ENCODE measurements at regions not wholly inside any gene's neighbourhood (a gene's known extent, or its start where the extent isn't known, plus 50 kb on each side); places are given as distances from the start of the nearest gene placed in this dataset.
A peak's percentile ranks its signal among the peaks of the same experiment; 100 is the strongest.

GRCh38 chr6:18893540-18894269 is 506.6 kb downstream of the RNF144B start:
- H3K4me3 ChIP-seq (ENCODE audit: low read length) = no peak overlapping the region
- 60% methylated on average over 1 of the region's 7 CpGs for WGBS (ENCODE audit: insufficient coverage)
- H3K27me3 ChIP-seq (ENCODE audit: control insufficient read depth, insufficient read depth, low read length) = no peaks in the 10 kb centered on the region
- no peaks in the 10 kb centered on the region for H3K9me3 ChIP-seq (replicated peaks; ENCODE audit: control insufficient read depth, low read depth, low read length)
- H3K27ac ChIP-seq (ENCODE audit: low read length) = no peak overlapping the region
- no peaks in the 10 kb centered on the region for H3K36me3 ChIP-seq (ENCODE audit: control insufficient read depth, insufficient read depth, low read length)
- no peaks in the 10 kb centered on the region for H3K4me1 ChIP-seq (ENCODE audit: control insufficient read depth, insufficient read depth, low read length)
- no peak for DNase-seq

DNA sequence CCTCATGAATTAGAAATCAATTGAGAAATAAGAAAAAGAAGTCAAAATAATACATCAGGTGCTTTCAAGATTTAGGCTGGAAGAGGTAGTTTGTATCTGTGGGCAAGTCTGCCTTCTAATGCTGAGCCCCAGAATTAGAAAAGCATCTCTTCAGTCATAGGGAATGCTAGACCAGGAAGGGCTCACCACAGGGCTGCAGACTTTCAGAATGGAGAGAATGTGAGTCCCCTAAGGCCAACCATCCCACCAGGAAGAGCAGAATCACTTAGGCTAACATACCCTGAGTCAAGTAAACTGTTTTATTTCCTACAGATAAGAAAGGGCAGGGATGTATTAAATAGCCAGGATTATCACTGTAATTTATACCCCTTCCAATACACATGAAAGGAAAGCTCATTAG is 510.2 kb downstream of the RNF144B start:
- no peaks in the 10 kb centered on the region for H3K36me3 ChIP-seq (ENCODE audit: control insufficient read depth, insufficient read depth, low read length)
- no peaks in the 10 kb centered on the region for H3K4me1 ChIP-seq (ENCODE audit: control insufficient read depth, insufficient read depth, low read length)
- no peak for DNase-seq
- no peak overlapping the region for H3K27ac ChIP-seq (ENCODE audit: low read length)
- no peaks in the 10 kb centered on the region for H3K9me3 ChIP-seq (replicated peaks; ENCODE audit: control insufficient read depth, low read depth, low read length)
- no peak overlapping the region for H3K4me3 ChIP-seq (ENCODE audit: low read length)
- H3K27me3 ChIP-seq (ENCODE audit: control insufficient read depth, insufficient read depth, low read length) = no peaks in the 10 kb centered on the region

DNA sequence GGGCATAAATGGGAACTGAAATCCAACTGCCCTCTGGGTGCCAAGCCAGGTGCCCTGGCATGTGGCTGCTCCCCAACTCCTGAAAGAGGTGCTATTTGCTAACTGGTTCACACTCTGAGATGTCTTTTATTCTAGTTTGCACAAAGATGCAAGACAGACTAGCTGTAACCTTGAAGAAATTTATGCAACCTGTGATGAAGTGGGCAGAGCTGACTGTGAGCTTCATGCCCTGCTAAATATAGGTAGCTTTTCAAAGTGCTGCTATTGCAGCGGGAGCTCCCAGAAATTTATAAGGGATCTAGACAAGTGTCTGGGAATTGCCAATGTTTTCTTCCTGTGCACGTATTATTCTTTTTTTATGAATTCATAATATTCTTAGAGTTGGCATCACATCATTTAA is 517.5 kb downstream of the RNF144B start:
- Histone ChIP-seq H3K9me3 (replicated peaks; ENCODE audit: control insufficient read depth, low read depth, low read length) (no peaks in the 10 kb centered on the region), H3K27ac (ENCODE audit: low read length) (no peak overlapping the region), H3K4me1 (ENCODE audit: control insufficient read depth, insufficient read depth, low read length) (no peaks in the 10 kb centered on the region), H3K36me3 (ENCODE audit: control insufficient read depth, insufficient read depth, low read length) (no peaks in the 10 kb centered on the region), H3K4me3 (ENCODE audit: low read length) (no peak overlapping the region), H3K27me3 (ENCODE audit: control insufficient read depth, insufficient read depth, low read length) (no peaks in the 10 kb centered on the region)
- WGBS (ENCODE audit: insufficient coverage) = no CpG with 5 or more reads among the region's 2 CpGs
- no peak for DNase-seq

DNA sequence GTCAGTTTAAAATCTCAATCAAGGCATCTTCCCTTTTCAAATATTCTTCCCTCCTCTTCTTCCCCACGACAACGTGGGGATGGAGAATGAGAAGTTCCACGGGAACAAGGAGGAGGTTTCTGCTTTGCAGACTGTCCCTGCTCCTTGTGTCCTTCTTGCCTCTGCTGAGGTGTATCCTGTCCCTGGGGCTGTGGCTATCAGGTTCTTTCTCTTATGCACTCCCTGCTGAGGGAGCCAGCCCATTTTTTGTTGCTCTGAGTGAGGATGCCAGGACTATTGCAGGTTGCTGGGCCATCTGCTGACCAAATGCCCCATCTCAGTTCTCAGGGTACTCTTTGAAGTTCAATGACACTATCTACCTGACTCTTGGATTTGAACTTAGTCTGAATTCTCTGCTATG is 533.6 kb downstream of the RNF144B start:
- no peaks in the 10 kb centered on the region for H3K27me3 ChIP-seq (ENCODE audit: control insufficient read depth, insufficient read depth, low read length)
- H3K36me3 ChIP-seq (ENCODE audit: control insufficient read depth, insufficient read depth, low read length) = no peaks in the 10 kb centered on the region

DNA sequence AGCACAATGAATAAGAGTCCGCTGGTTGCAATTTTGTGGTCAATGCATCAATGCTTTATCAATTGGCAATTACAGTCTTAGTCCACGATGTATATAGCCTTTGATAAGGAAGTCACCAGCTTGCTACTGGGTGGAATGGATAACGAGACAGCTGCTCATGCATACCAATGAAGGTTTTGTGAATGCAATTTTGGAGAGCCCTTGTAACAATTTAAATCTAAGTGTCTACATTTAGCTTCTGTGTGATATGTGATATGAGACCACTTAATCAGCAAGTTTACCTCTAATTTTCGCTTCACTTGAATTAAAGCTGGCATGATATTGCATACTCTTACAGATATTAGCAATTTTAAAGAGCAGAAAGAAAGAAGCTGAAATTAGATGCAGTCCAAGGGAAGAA is 543.9 kb downstream of the RNF144B start:
- no peaks in the 10 kb centered on the region for H3K27me3 ChIP-seq (ENCODE audit: control insufficient read depth, insufficient read depth, low read length)
- H3K36me3 ChIP-seq (ENCODE audit: control insufficient read depth, insufficient read depth, low read length) = no peaks in the 10 kb centered on the region
- 82% methylated on average over 3 of the region's 4 CpGs for WGBS (ENCODE audit: insufficient coverage)
- no peak for DNase-seq
- H3K27ac ChIP-seq (ENCODE audit: low read length) = no peak overlapping the region
- no peaks in the 10 kb centered on the region for H3K4me1 ChIP-seq (ENCODE audit: control insufficient read depth, insufficient read depth, low read length)
- H3K9me3 ChIP-seq (replicated peaks; ENCODE audit: control insufficient read depth, low read depth, low read length) = no peaks in the 10 kb centered on the region
- no peak overlapping the region for H3K4me3 ChIP-seq (ENCODE audit: low read length)

More for the DNA sequence above, 533.6 kb downstream of the RNF144B start:
- Histone ChIP-seq H3K9me3 (replicated peaks; ENCODE audit: control insufficient read depth, low read depth, low read length) (no peaks in the 10 kb centered on the region), H3K4me1 (ENCODE audit: control insufficient read depth, insufficient read depth, low read length) (no peaks in the 10 kb centered on the region), H3K27ac (ENCODE audit: low read length) (no peak overlapping the region), H3K4me3 (ENCODE audit: low read length) (no peak overlapping the region)
- WGBS (ENCODE audit: insufficient coverage) = no CpG with 5 or more reads among the region's 3 CpGs
- DNase-seq = no peak

DNA sequence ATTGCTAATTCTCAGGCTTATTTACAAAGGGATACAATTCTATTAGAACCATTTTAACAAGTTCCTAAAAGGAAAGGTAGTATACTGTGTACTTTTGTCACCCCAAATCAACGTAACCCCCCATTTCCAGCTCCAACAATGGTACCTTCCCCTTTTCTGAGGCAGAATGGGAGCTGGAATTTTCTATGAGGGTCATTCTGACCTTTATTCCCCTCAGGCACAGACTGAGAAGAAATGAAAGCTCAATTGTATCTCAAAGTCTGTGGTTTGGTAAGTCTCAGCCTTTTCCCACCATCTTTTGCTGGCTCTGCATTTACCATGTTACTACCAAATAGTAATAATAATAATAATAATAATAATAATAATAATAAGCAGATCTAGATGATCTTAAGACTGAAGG is 571.0 kb downstream of the RNF144B start:
- H3K27ac ChIP-seq (ENCODE audit: low read length) = no peak overlapping the region
- H3K27me3 ChIP-seq (ENCODE audit: control insufficient read depth, insufficient read depth, low read length) = no peaks in the 10 kb centered on the region
- H3K9me3 ChIP-seq (replicated peaks; ENCODE audit: control insufficient read depth, low read depth, low read length) = no peaks in the 10 kb centered on the region
- no peak overlapping the region for H3K4me3 ChIP-seq (ENCODE audit: low read length)
- no CpG with 5 or more reads among the region's 1 CpG for WGBS (ENCODE audit: insufficient coverage)
- DNase-seq = no peak
- no peaks in the 10 kb centered on the region for H3K36me3 ChIP-seq (ENCODE audit: control insufficient read depth, insufficient read depth, low read length)
- no peaks in the 10 kb centered on the region for H3K4me1 ChIP-seq (ENCODE audit: control insufficient read depth, insufficient read depth, low read length)

- H3K27ac ChIP-seq (ENCODE audit: low read length) = no peak overlapping the region
- no peaks in the 10 kb centered on the region for H3K4me1 ChIP-seq (ENCODE audit: control insufficient read depth, insufficient read depth, low read length)
- H3K9me3 ChIP-seq (replicated peaks; ENCODE audit: control insufficient read depth, low read depth, low read length) = no peaks in the 10 kb centered on the region
- WGBS (ENCODE audit: insufficient coverage) = 14% methylated on average over 1 of the region's 2 CpGs
- no peaks in the 10 kb centered on the region for H3K36me3 ChIP-seq (ENCODE audit: control insufficient read depth, insufficient read depth, low read length)
- H3K4me3 ChIP-seq (ENCODE audit: low read length) = no peak overlapping the region
- H3K27me3 ChIP-seq (ENCODE audit: control insufficient read depth, insufficient read depth, low read length) = no peaks in the 10 kb centered on the region
- peak; percentile 63 for DNase-seq
Observed at GRCh38 chr6:18961566-18961965, 574.4 kb downstream of the RNF144B start.

DNA sequence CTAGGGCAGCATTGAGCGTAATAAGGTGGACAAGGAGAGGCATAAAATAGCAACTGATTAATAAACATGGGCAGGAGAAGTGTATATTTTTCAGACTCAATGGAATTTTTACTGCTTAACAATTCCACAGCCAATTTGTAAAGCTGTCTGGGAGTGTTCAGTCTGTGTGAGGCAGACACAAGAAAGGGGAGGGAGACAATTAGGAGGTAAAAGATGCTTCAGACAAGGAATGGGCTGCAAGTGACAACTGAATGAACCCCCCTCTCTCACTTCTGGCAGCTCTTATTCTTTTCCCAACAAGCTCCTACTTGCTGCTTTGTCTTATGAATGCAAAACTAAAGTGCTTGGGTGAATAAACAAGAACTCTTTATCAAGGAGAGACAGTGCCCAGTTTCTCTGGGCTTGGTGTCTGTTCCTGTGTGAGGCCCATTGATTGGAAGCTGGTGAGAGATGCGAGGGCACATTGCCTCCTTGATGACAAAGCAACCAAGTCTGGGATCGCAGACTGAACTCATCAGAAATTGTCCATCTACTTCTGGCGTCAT is 575.3 kb downstream of the RNF144B start:
- H3K9me3 ChIP-seq (replicated peaks; ENCODE audit: control insufficient read depth, low read depth, low read length) = no peaks in the 10 kb centered on the region
- WGBS (ENCODE audit: insufficient coverage) = 83% methylated on average over 3 of the region's 4 CpGs
- no peaks in the 10 kb centered on the region for H3K27me3 ChIP-seq (ENCODE audit: control insufficient read depth, insufficient read depth, low read length)
- no peak for DNase-seq
- no peaks in the 10 kb centered on the region for H3K4me1 ChIP-seq (ENCODE audit: control insufficient read depth, insufficient read depth, low read length)
- no peak overlapping the region for H3K27ac ChIP-seq (ENCODE audit: low read length)
- no peak overlapping the region for H3K4me3 ChIP-seq (ENCODE audit: low read length)
- H3K36me3 ChIP-seq (ENCODE audit: control insufficient read depth, insufficient read depth, low read length) = no peaks in the 10 kb centered on the region

DNA sequence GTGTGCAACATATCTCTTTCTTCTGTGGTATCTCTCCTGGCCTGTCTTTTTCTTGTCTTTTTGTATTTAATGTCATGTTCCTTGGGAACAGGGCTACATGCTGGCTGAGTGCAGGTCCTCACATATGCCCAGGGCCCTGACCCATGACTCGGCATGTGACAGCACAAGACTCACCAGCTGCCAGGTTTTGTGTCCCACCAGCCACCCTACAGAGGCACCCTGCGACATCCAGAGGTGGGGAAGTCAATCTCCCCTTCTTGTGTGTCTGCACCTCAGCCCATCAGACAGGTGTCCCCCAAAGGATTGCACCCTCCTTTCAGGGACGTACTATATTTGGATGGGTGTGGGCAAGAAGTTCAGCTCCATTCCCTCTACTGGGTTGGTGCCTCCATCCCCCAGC is 576.3 kb downstream of the RNF144B start:
- 100% methylated on average over 1 of the region's 3 CpGs for WGBS (ENCODE audit: insufficient coverage)
- H3K27ac ChIP-seq (ENCODE audit: low read length) = no peak overlapping the region
- DNase-seq = no peak

DNA sequence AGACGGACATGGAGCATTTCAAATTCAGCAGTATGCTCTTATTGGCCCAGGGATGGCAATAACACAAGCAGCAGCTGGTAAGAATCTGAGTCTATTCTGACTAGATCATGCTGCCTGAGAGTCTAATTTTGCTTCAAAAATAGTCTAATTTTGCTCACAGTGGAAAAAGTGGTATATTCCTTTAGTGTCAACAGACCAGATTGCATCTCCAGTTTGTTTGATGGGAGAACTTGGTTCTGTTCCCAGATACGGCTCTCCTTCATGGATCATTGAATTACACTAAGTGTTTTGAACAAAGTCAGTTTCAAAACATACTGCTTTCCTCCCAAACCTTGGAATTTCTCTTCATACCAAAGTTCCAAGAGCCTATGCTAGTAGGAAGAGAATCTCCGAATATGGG is 586.1 kb downstream of the RNF144B start:
- Histone ChIP-seq H3K36me3 (ENCODE audit: control insufficient read depth, insufficient read depth, low read length) (no peaks in the 10 kb centered on the region), H3K27me3 (ENCODE audit: control insufficient read depth, insufficient read depth, low read length) (no peaks in the 10 kb centered on the region), H3K9me3 (replicated peaks; ENCODE audit: control insufficient read depth, low read depth, low read length) (no peaks in the 10 kb centered on the region), H3K4me1 (ENCODE audit: control insufficient read depth, insufficient read depth, low read length) (no peaks in the 10 kb centered on the region), H3K4me3 (ENCODE audit: low read length) (no peak overlapping the region), H3K27ac (ENCODE audit: low read length) (no peak overlapping the region)
- 80% methylated on average over 1 of the region's 3 CpGs for WGBS (ENCODE audit: insufficient coverage)
- peak; percentile 38 for DNase-seq

More for the DNA sequence above, 576.3 kb downstream of the RNF144B start:
- Histone ChIP-seq H3K9me3 (replicated peaks; ENCODE audit: control insufficient read depth, low read depth, low read length) (no peaks in the 10 kb centered on the region), H3K4me1 (ENCODE audit: control insufficient read depth, insufficient read depth, low read length) (no peaks in the 10 kb centered on the region), H3K36me3 (ENCODE audit: control insufficient read depth, insufficient read depth, low read length) (no peaks in the 10 kb centered on the region), H3K27me3 (ENCODE audit: control insufficient read depth, insufficient read depth, low read length) (no peaks in the 10 kb centered on the region), H3K4me3 (ENCODE audit: low read length) (no peak overlapping the region)

DNA sequence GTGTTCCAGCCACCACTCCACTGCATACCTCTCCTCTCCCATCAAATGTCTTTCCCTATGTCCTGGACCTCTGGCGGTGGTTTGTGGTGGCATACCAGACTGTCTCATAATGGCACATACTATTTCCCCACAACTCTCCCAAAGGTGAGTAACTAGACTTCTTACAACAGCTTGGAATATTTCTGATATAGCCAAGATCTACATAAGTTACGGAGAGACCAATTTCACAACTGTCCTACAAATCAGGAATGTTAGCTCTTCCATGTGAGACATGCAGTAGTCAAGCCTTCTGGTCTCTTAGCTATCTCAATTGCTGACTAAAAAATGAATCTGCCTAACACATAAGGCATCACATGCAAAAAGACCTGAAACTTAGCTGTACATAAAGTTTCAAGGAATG is 588.9 kb downstream of the RNF144B start:
- Histone ChIP-seq H3K9me3 (replicated peaks; ENCODE audit: control insufficient read depth, low read depth, low read length) (no peaks in the 10 kb centered on the region), H3K4me3 (ENCODE audit: low read length) (no peak overlapping the region)
- no peak for DNase-seq

More for the DNA sequence above, 588.9 kb downstream of the RNF144B start:
- Histone ChIP-seq H3K4me1 (ENCODE audit: control insufficient read depth, insufficient read depth, low read length) (no peaks in the 10 kb centered on the region), H3K36me3 (ENCODE audit: control insufficient read depth, insufficient read depth, low read length) (no peaks in the 10 kb centered on the region), H3K27ac (ENCODE audit: low read length) (no peak overlapping the region), H3K27me3 (ENCODE audit: control insufficient read depth, insufficient read depth, low read length) (no peaks in the 10 kb centered on the region)
- WGBS (ENCODE audit: insufficient coverage) = 90% methylated on average over 2 of the region's 2 CpGs
